Endothelial cell (in vitro differentiated cells): ENCODE measurements at regions not wholly inside any gene's neighbourhood (a gene's known extent, or its start where the extent isn't known, plus 50 kb on each side); places are given as distances from the start of the nearest gene placed in this dataset.

ENCODE experiments used
- DNase-seq: peaks from one replicate; pipeline ENCODE4 v3.0.0; 2021; ENCODE audit warnings: low spot score
- H3K27ac Mint-ChIP-seq: one replicate; pipeline ENCODE4 v1.8.0; 2021; ENCODE audit warnings: mixed read lengths, inconsistent platforms; ENCODE audit not compliant: unreplicated experiment
- H3K27me3 Mint-ChIP-seq: one replicate; pipeline ENCODE4 v1.8.0; 2021; ENCODE audit warnings: mild to moderate bottlenecking, moderate library complexity, mixed read lengths, inconsistent platforms; ENCODE audit not compliant: unreplicated experiment
- H3K36me3 Mint-ChIP-seq: one replicate; pipeline ENCODE4 v1.8.0; 2021; ENCODE audit warnings: mild to moderate bottlenecking, low read depth, mixed read lengths, inconsistent platforms; ENCODE audit not compliant: unreplicated experiment
- H3K4me1 Mint-ChIP-seq: one replicate; pipeline ENCODE4 v1.8.0; 2021; ENCODE audit warnings: mild to moderate bottlenecking, mixed read lengths, inconsistent platforms; ENCODE audit not compliant: unreplicated experiment
- H3K4me3 Mint-ChIP-seq: one replicate; pipeline ENCODE4 v1.8.0; 2021; ENCODE audit warnings: mild to moderate bottlenecking, mixed read lengths, inconsistent platforms; ENCODE audit not compliant: unreplicated experiment
- H3K9me3 Mint-ChIP-seq: one replicate; pipeline ENCODE4 v1.8.0; 2021; ENCODE audit warnings: mixed read lengths, inconsistent platforms; ENCODE audit not compliant: unreplicated experiment
- CTCF ChIP-seq: fragments of 200-600 bp; sonication (generic); IDR thresholded peaks from one replicate; pipeline ENCODE4 v1.5.0; 2021; ENCODE audit warnings: antibody characterized with exemption; ENCODE audit not compliant: unreplicated experiment

- Mint-ChIP-seq H3K9me3 (no peaks in the 10 kb centered on the region), H3K4me3 (no peak overlapping the region), H3K4me1 (no peaks in the 10 kb centered on the region), H3K27ac (no peak overlapping the region), H3K36me3 (no peaks in the 10 kb centered on the region), H3K27me3 (no peaks in the 10 kb centered on the region)
- TF ChIP-seq CTCF = no peak
- DNase-seq = no peak
These were observed 202.5 kb upstream of the PBX1 start for GRCh38 chr1:164356511-164356910.

GRCh38 chr1:164360265-164360664 is 198.7 kb upstream of the PBX1 start:
- Mint-ChIP-seq H3K27me3 (no peaks in the 10 kb centered on the region), H3K9me3 (no peaks in the 10 kb centered on the region), H3K27ac (no peak overlapping the region), H3K4me1 (no peaks in the 10 kb centered on the region), H3K36me3 (no peaks in the 10 kb centered on the region), H3K4me3 (no peak overlapping the region)
- no peak for TF ChIP-seq CTCF
- DNase-seq = no peak

- Mint-ChIP-seq H3K9me3 (no peaks in the 10 kb centered on the region), H3K36me3 (no peaks in the 10 kb centered on the region), H3K4me1 (no peaks in the 10 kb centered on the region), H3K27me3 (no peaks in the 10 kb centered on the region), H3K27ac (no peak overlapping the region), H3K4me3 (no peak overlapping the region)
- TF ChIP-seq CTCF = no peak
- DNase-seq = no peak
These were observed 197.1 kb upstream of the PBX1 start for GRCh38 chr1:164361927-164362326.

GRCh38 chr1:164363980-164364379 is 195.0 kb upstream of the PBX1 start:
- no peak overlapping the region for H3K4me3 Mint-ChIP-seq
- TF ChIP-seq CTCF = no peak

GRCh38 chr1:164366014-164366413 is 193.0 kb upstream of the PBX1 start:
- Mint-ChIP-seq H3K36me3 (no peaks in the 10 kb centered on the region), H3K27ac (no peak overlapping the region), H3K9me3 (no peaks in the 10 kb centered on the region), H3K4me1 (no peaks in the 10 kb centered on the region), H3K27me3 (no peaks in the 10 kb centered on the region), H3K4me3 (no peak overlapping the region)
- no peak for TF ChIP-seq CTCF
- DNase-seq = no peak

More at GRCh38 chr1:164363980-164364379, 195.0 kb upstream of the PBX1 start:
- Mint-ChIP-seq H3K9me3 (no peaks in the 10 kb centered on the region), H3K36me3 (no peaks in the 10 kb centered on the region), H3K4me1 (no peaks in the 10 kb centered on the region), H3K27ac (no peak overlapping the region), H3K27me3 (no peaks in the 10 kb centered on the region)
- no peak for DNase-seq
